H9 (cell line): ENCODE measurements at regions not wholly inside any gene's neighbourhood (a gene's known extent, or its start where the extent isn't known, plus 50 kb on each side); places are given as distances from the start of the nearest gene placed in this dataset.

Experiments
- DNase-seq: peaks from one replicate; pipeline ENCODE4 v3.0.0-alpha.2; 2017
- H2AFZ ChIP-seq: one replicate; pipeline ENCODE4 v1.6.1; 2013; ENCODE audit warnings: mild to moderate bottlenecking, low read length, control low read depth, moderate library complexity
- H2AK5ac ChIP-seq: 2 replicates; pipeline ENCODE4 v1.6.1; 2013; ENCODE audit warnings: low read length, control low read depth, mixed read lengths; ENCODE audit not compliant: insufficient read length
- H2BK120ac ChIP-seq: one replicate; pipeline ENCODE4 v1.6.1; 2013; ENCODE audit warnings: low read depth, mild to moderate bottlenecking, low read length, control low read depth, inconsistent platforms; ENCODE audit not compliant: poor library complexity, severe bottlenecking
- H2BK12ac ChIP-seq: 2 replicates; pipeline ENCODE4 v1.6.1; 2013; ENCODE audit warnings: low read length, control low read depth, mixed read lengths, low read depth; ENCODE audit not compliant: insufficient read length
- H2BK15ac ChIP-seq: 2 replicates; pipeline ENCODE4 v1.6.1; 2013; ENCODE audit warnings: low read depth, low read length, control low read depth
- H2BK20ac ChIP-seq: one replicate; pipeline ENCODE4 v1.6.1; 2013; ENCODE audit warnings: low read depth, mild to moderate bottlenecking, low read length, control low read depth, inconsistent platforms; ENCODE audit not compliant: poor library complexity, severe bottlenecking
- H2BK5ac ChIP-seq: 2 replicates; pipeline ENCODE4 v1.6.1; 2013; ENCODE audit warnings: low read length, control low read depth, mixed read lengths; ENCODE audit not compliant: insufficient read length
- H3K14ac ChIP-seq: 2 replicates; pipeline ENCODE4 v1.6.1; 2013; ENCODE audit warnings: low read length, control low read depth; ENCODE audit not compliant: insufficient read depth
- H3K18ac ChIP-seq: 2 replicates; pipeline ENCODE4 v1.6.1; 2013; ENCODE audit warnings: low read depth, mild to moderate bottlenecking, mixed read lengths, low read length, control low read depth; ENCODE audit not compliant: insufficient read length
- H3K23ac ChIP-seq: 2 replicates; pipeline ENCODE4 v1.6.1; 2013; ENCODE audit warnings: low read length, control low read depth, mixed read lengths, low read depth; ENCODE audit not compliant: insufficient read length
- H3K23me2 ChIP-seq: 2 replicates; pipeline ENCODE4 v1.6.1; 2013; ENCODE audit warnings: low read depth, mild to moderate bottlenecking, mixed read lengths, low read length, control low read depth; ENCODE audit not compliant: insufficient read length, poor library complexity, severe bottlenecking
- H3K27ac ChIP-seq: 2 replicates; pipeline ENCODE4 v1.5.1; 2013; ENCODE audit warnings: low read length, control low read depth, mixed read lengths, low read depth; ENCODE audit not compliant: insufficient read length
- H3K27me3 ChIP-seq: 2 replicates; pipeline ENCODE4 v1.6.1; 2013; ENCODE audit warnings: low read length, control low read depth, inconsistent platforms; ENCODE audit not compliant: insufficient read depth
- H3K4ac ChIP-seq: 2 replicates; pipeline ENCODE4 v1.6.1; 2013; ENCODE audit warnings: low read depth, mild to moderate bottlenecking, control low read depth, inconsistent platforms, low read length, moderate library complexity
- H3K4me1 ChIP-seq: 2 replicates; pipeline ENCODE4 v1.6.1; 2013; ENCODE audit warnings: low read length, control low read depth, inconsistent platforms; ENCODE audit not compliant: insufficient read depth
- H3K4me2 ChIP-seq: 2 replicates; pipeline ENCODE4 v1.6.1; 2013; ENCODE audit warnings: low read length, control low read depth, mixed read lengths; ENCODE audit not compliant: insufficient read length, insufficient read depth
- H3K56ac ChIP-seq: 2 replicates; pipeline ENCODE4 v1.6.1; 2013; ENCODE audit warnings: low read depth, mild to moderate bottlenecking, mixed read lengths, low read length, control low read depth; ENCODE audit not compliant: insufficient read length
- H3K79me1 ChIP-seq: 2 replicates; pipeline ENCODE4 v1.6.1; 2013; ENCODE audit warnings: low read depth, mild to moderate bottlenecking, moderate library complexity, low read length, control low read depth, inconsistent platforms; ENCODE audit not compliant: insufficient read depth, poor library complexity, severe bottlenecking
- H3K79me2 ChIP-seq: 2 replicates; pipeline ENCODE4 v1.6.1; 2013; ENCODE audit warnings: low read length, control low read depth, inconsistent platforms; ENCODE audit not compliant: insufficient read depth
- H3K9ac ChIP-seq: 2 replicates; pipeline ENCODE4 v1.6.1; 2013; ENCODE audit warnings: low read length, control low read depth, mixed read lengths; ENCODE audit not compliant: insufficient read length; ENCODE audit errors: extremely low read depth
- H3K9me3 ChIP-seq: one replicate; pipeline ENCODE4 v1.6.1; 2013; ENCODE audit warnings: low read depth, low read length, inconsistent platforms; ENCODE audit not compliant: control insufficient read depth
- H3T11ph ChIP-seq: one replicate; pipeline ENCODE4 v1.6.1; 2013; ENCODE audit warnings: mild to moderate bottlenecking, low read length, control low read depth, inconsistent platforms
- H4K20me1 ChIP-seq: one replicate; pipeline ENCODE4 v1.6.1; 2013; ENCODE audit not compliant: control insufficient read depth, insufficient read length, insufficient read depth
- H4K5ac ChIP-seq: 2 replicates; pipeline ENCODE4 v1.6.1; 2013; ENCODE audit warnings: low read depth, mild to moderate bottlenecking, mixed read lengths, low read length, control low read depth; ENCODE audit not compliant: insufficient read length
- H4K8ac ChIP-seq: replicated peaks from 2 replicates; pipeline ENCODE4 v1.6.1; 2013; ENCODE audit warnings: low read length, control low read depth, mixed read lengths, low read depth; ENCODE audit not compliant: insufficient read length
- H4K91ac ChIP-seq: 2 replicates; pipeline ENCODE4 v1.6.1; 2013; ENCODE audit warnings: low read depth, mild to moderate bottlenecking, moderate library complexity, mixed read lengths, low read length, control low read depth; ENCODE audit not compliant: insufficient read length
- H3K27ac Mint-ChIP-seq, 3 experiments: 2 replicates in 2 of 3; 3 replicates in 1 of 3; pipeline ENCODE4 v1.8.0; 2020 to 2021; ENCODE audit warnings: mixed read lengths in 3 of 3, mild to moderate bottlenecking in 1 of 3, moderate library complexity in 1 of 3
- H3K27me3 Mint-ChIP-seq: 2 replicates; pipeline ENCODE4 v1.8.0; 2021; ENCODE audit warnings: low read depth, mild to moderate bottlenecking, moderate library complexity, mixed read lengths
- H3K36me3 Mint-ChIP-seq, 3 experiments: 2 replicates in 2 of 3; 3 replicates in 1 of 3; pipeline ENCODE4 v1.8.0; 2020 to 2021; ENCODE audit warnings: low read depth in 3 of 3, mixed read lengths in 3 of 3; ENCODE audit not compliant: insufficient read depth in 1 of 3
- H3K4me1 Mint-ChIP-seq, 2 experiments: 2 replicates each; pipeline ENCODE4 v1.8.0; 2020; ENCODE audit warnings: mixed read lengths in 2 of 2
- H3K4me3 Mint-ChIP-seq, 2 experiments: 2 replicates in 1 of 2; 3 replicates in 1 of 2; pipeline ENCODE4 v1.8.0; 2020 to 2021; ENCODE audit warnings: mild to moderate bottlenecking in 2 of 2, mixed read lengths in 2 of 2, moderate library complexity in 1 of 2
- H3K9me3 Mint-ChIP-seq, 2 experiments: 2 replicates in 1 of 2; 3 replicates in 1 of 2; pipeline ENCODE4 v1.8.0; 2020; ENCODE audit warnings: mild to moderate bottlenecking in 2 of 2, mixed read lengths in 2 of 2, moderate library complexity in 1 of 2
- CTCF ChIP-seq: fragments of 200-600 bp; sonication (generic); conservative IDR thresholded peaks from 3 replicates; pipeline ENCODE4 v1.8.0; 2021; ENCODE audit warnings: antibody characterized with exemption, mild to moderate bottlenecking
- WGBS: extraction: QIAGEN DNeasy Blood & Tissue Kit; methylation state at CpG from one replicate; pipeline ENCODE4 v1.1.7; 2013; ENCODE audit warnings: missing lambda C conversion rate, low lambda C conversion rate, mixed read lengths; ENCODE audit not compliant: insufficient read length; ENCODE audit errors: extremely low coverage; 5-methylcytosine and 5-hydroxymethylcytosine counted together

- H2AFZ ChIP-seq = no peak overlapping the region
- Mint-ChIP-seq H3K27me3 (peaks cover 4% of the 10 kb centered on the region; the same call in 1 of the 2 replicates), H3K4me1 (peaks cover 21 to 22% of the 10 kb centered on the region in 2 experiments), H3K9me3 (no peaks in the 10 kb centered on the region; a peak in 1 of 5 replicates), H3K27ac (no peak overlapping the region), H3K4me3 (no peak overlapping the region), H3K36me3 (no peaks in the 10 kb centered on the region)
- no peak for TF ChIP-seq CTCF
- H3T11ph ChIP-seq = no peak overlapping the region
- H3K4me1 ChIP-seq = no peaks in the 10 kb centered on the region; the same call in 1 of the 2 replicates
- no peak overlapping the region for H3K4me2 ChIP-seq
- no peak overlapping the region for H2BK15ac ChIP-seq
- no peak overlapping the region for H4K8ac ChIP-seq
- DNase-seq = peak; percentile 45
- H3K9me3 ChIP-seq = no peaks in the 10 kb centered on the region
- H3K23ac ChIP-seq = no peak overlapping the region
- no peak overlapping the region for H2BK120ac ChIP-seq
- H3K56ac ChIP-seq = no peak overlapping the region
- H4K5ac ChIP-seq = no peak overlapping the region
- no peaks in the 10 kb centered on the region for H3K79me1 ChIP-seq
- H2BK12ac ChIP-seq = no peak overlapping the region
- no peak overlapping the region for H3K14ac ChIP-seq
- H2AK5ac ChIP-seq = no peak overlapping the region
- no peak overlapping the region for H3K9ac ChIP-seq
- no peaks in the 10 kb centered on the region for H3K23me2 ChIP-seq
- no CpG with 5 or more reads among the region's 20 CpGs for WGBS
- no peak overlapping the region for H3K18ac ChIP-seq
- no peak overlapping the region for H3K4ac ChIP-seq
- no peaks in the 10 kb centered on the region for H4K20me1 ChIP-seq
- no peaks in the 10 kb centered on the region for H3K27me3 ChIP-seq
- H3K27ac ChIP-seq = no peak overlapping the region
- H2BK5ac ChIP-seq = no peak overlapping the region
- H2BK20ac ChIP-seq = no peak overlapping the region
- no peaks in the 10 kb centered on the region for H3K79me2 ChIP-seq
- no peak overlapping the region for H4K91ac ChIP-seq
Observed at GRCh38 chr9:88220652-88221051, 82.4 kb upstream of the SPATA31C2 start.
